HL-60 (cell line): ENCODE measurements at regions not wholly inside any gene's neighbourhood (a gene's known extent, or its start where the extent isn't known, plus 50 kb on each side); places are given as distances from the start of the nearest gene placed in this dataset.

Experiments used
- CTCF ChIP-seq: IDR thresholded peaks from one replicate; pipeline ENCODE4 v1.5.1; 2011; ENCODE audit warnings: low read length, control low read depth, inconsistent platforms; ENCODE audit not compliant: insufficient read depth
- GABPA ChIP-seq: IDR thresholded peaks from 2 replicates; pipeline ENCODE4 v1.6.1; 2012; ENCODE audit warnings: low read depth
- POLR2AphosphoS5 ChIP-seq: IDR thresholded peaks from 2 replicates; pipeline ENCODE4 v1.6.1; 2012; ENCODE audit warnings: low read depth
- REST ChIP-seq: IDR thresholded peaks from 2 replicates; pipeline ENCODE4 v1.6.1; 2012; ENCODE audit warnings: low read depth; ENCODE audit not compliant: insufficient replicate concordance

- no peak for TF ChIP-seq CTCF
- TF ChIP-seq GABPA: no peak
- no peak for TF ChIP-seq POLR2AphosphoS5
- no peak for TF ChIP-seq REST
Observed at GRCh38 chr4:185915271-185915670, 103.3 kb upstream of the SORBS2 start.
